HEK293 (cell line): ENCODE measurements at regions not wholly inside any gene's neighbourhood (a gene's known extent, or its start where the extent isn't known, plus 50 kb on each side); places are given as distances from the start of the nearest gene placed in this dataset.

Experiments
- CTCF ChIA-PET: fragments of 350-600 bp; formaldehyde crosslinking; extraction: SDS; loops from one replicate; lab custom pipeline; 2021; ENCODE audit warnings: antibody characterized with exemption; lab: Yijun Ruan, JAX
- POLR2A ChIA-PET: fragments of 300-600 bp; formaldehyde crosslinking; extraction: SDS; loops from one replicate; lab custom pipeline; 2020; ENCODE audit warnings: antibody characterized with exemption, inconsistent platforms; lab: Yijun Ruan, JAX
- H3K27ac ChIP-seq: fragments of 200-500 bp; sonication (Bioruptor generic); 2 replicates; pipeline ENCODE4 v1.5.1; 2014; ENCODE audit warnings: low read depth, low read length, control low read depth, inconsistent platforms; ENCODE audit errors: extremely low read depth
- H3K36me3 ChIP-seq, 2 experiments: fragments of 200-500 bp in 1 of 2; sonication (Bioruptor generic) in 1 of 2; 1 replicate in 1 of 2; 2 replicates in 1 of 2; pipeline ENCODE4 v1.5.1; 2014 to 2017; ENCODE audit warnings: inconsistent platforms in 2 of 2, low read length in 2 of 2; ENCODE audit not compliant: control insufficient read depth in 2 of 2, insufficient read depth in 1 of 2
- H3K4me1 ChIP-seq: fragments of 200-500 bp; sonication (Bioruptor generic); 2 replicates; pipeline ENCODE4 v1.5.1; 2014; ENCODE audit warnings: mild to moderate bottlenecking, low read length, inconsistent platforms; ENCODE audit not compliant: control insufficient read depth, insufficient read depth
- H3K4me3 ChIP-seq: 2 replicates; pipeline ENCODE4 v1.5.1; 2011; ENCODE audit warnings: low read depth, mild to moderate bottlenecking, control low read depth, low read length, moderate library complexity
- H3K9me3 ChIP-seq: fragments of 200-500 bp; sonication (Bioruptor generic); 2 replicates; pipeline ENCODE4 v1.5.1; 2014; ENCODE audit warnings: low read depth, low read length, inconsistent platforms; ENCODE audit not compliant: control insufficient read depth, insufficient read depth
- EGR2 ChIP-seq: fragments of 450-650 bp; formaldehyde crosslinking; IDR thresholded peaks from 2 replicates; pipeline ENCODE4 v1.5.1; 2016; ENCODE audit warnings: low read depth, missing biosample characterization, missing genetic modification characterization
- HOXA7 ChIP-seq: sonication (generic); formaldehyde crosslinking; IDR thresholded peaks from 2 replicates; pipeline ENCODE4 v1.8.1; 2022; ENCODE audit warnings: missing genetic modification reagents, borderline replicate concordance
- KLF10 ChIP-seq: fragments of 450-650 bp; IDR thresholded peaks from 2 replicates; pipeline ENCODE4 v1.5.1; 2018; ENCODE audit warnings: missing biosample characterization, mild to moderate bottlenecking, missing genetic modification characterization
- KLF8 ChIP-seq: fragments of 450-650 bp; formaldehyde crosslinking; IDR thresholded peaks from 2 replicates; pipeline ENCODE4 v1.5.1; 2016; ENCODE audit warnings: missing biosample characterization, missing genetic modification characterization
- KLF9 ChIP-seq: fragments of 450-650 bp; formaldehyde crosslinking; IDR thresholded peaks from 2 replicates; pipeline ENCODE4 v1.5.1; 2016; ENCODE audit warnings: missing biosample characterization, missing genetic modification characterization, low read depth
- SCRT2 ChIP-seq: fragments of 450-650 bp; formaldehyde crosslinking; IDR thresholded peaks from 2 replicates; pipeline ENCODE4 v1.5.1; 2016; ENCODE audit warnings: missing biosample characterization, missing genetic modification characterization
- TRIM28 ChIP-seq: IDR thresholded peaks from 2 replicates; pipeline ENCODE4 v1.6.1; 2011; ENCODE audit warnings: low read length, control low read depth, borderline replicate concordance
- ZBTB8A ChIP-seq: fragments of 450-650 bp; formaldehyde crosslinking; IDR thresholded peaks from 2 replicates; pipeline ENCODE4 v1.5.1; 2016; ENCODE audit warnings: missing biosample characterization, missing genetic modification characterization
- ZFP3 ChIP-seq: fragments of 450-650 bp; formaldehyde crosslinking; IDR thresholded peaks from 2 replicates; pipeline ENCODE4 v1.5.1; 2016; ENCODE audit warnings: low read depth, missing biosample characterization, missing genetic modification characterization
- ZNF121 ChIP-seq: fragments of 450-650 bp; formaldehyde crosslinking; IDR thresholded peaks from 2 replicates; pipeline ENCODE4 v1.5.1; 2016; ENCODE audit warnings: missing biosample characterization, missing genetic modification characterization
- ZNF23 ChIP-seq: fragments of 450-650 bp; formaldehyde crosslinking; IDR thresholded peaks from 2 replicates; pipeline ENCODE4 v1.5.1; 2016; ENCODE audit warnings: missing biosample characterization, missing genetic modification characterization, borderline replicate concordance
- ZNF24 ChIP-seq: fragments of 450-650 bp; formaldehyde crosslinking; IDR thresholded peaks from 2 replicates; pipeline ENCODE4 v1.5.1; 2016; ENCODE audit warnings: missing biosample characterization, missing genetic modification characterization
- ZNF37A ChIP-seq: fragments of 450-650 bp; IDR thresholded peaks from 2 replicates; pipeline ENCODE4 v1.5.1; 2018; ENCODE audit warnings: missing biosample characterization, missing genetic modification characterization
- ZNF514 ChIP-seq: fragments of 450-650 bp; formaldehyde crosslinking; IDR thresholded peaks from 2 replicates; pipeline ENCODE4 v1.5.1; 2016; ENCODE audit warnings: missing biosample characterization, missing genetic modification characterization
- ZNF521 ChIP-seq: fragments of 450-650 bp; formaldehyde crosslinking; IDR thresholded peaks from 2 replicates; pipeline ENCODE4 v1.5.1; 2017; ENCODE audit warnings: missing biosample characterization, mild to moderate bottlenecking, missing genetic modification characterization
- ZNF621 ChIP-seq: fragments of 450-650 bp; formaldehyde crosslinking; IDR thresholded peaks from 2 replicates; pipeline ENCODE4 v1.5.1; 2017; ENCODE audit warnings: missing biosample characterization, missing genetic modification characterization
- ZNF654 ChIP-seq: fragments of 450-650 bp; formaldehyde crosslinking; IDR thresholded peaks from 2 replicates; pipeline ENCODE4 v1.5.1; 2016; ENCODE audit warnings: low read depth, missing biosample characterization, missing genetic modification characterization
- ZSCAN23 ChIP-seq: fragments of 450-650 bp; formaldehyde crosslinking; IDR thresholded peaks from 2 replicates; pipeline ENCODE4 v1.5.1; 2016; ENCODE audit warnings: missing biosample characterization, missing genetic modification characterization
- ZXDB ChIP-seq: fragments of 450-650 bp; formaldehyde crosslinking; IDR thresholded peaks from 2 replicates; pipeline ENCODE4 v1.5.1; 2016; ENCODE audit warnings: missing biosample characterization, missing genetic modification characterization
- TF ChIP-seq, protein P1 (sequence below): fragments of 450-650 bp; formaldehyde crosslinking; IDR thresholded peaks from 2 replicates; pipeline ENCODE4 v1.5.1; 2017; ENCODE audit warnings: missing biosample characterization, missing genetic modification characterization
- TF ChIP-seq, protein P2 (sequence below): fragments of 450-650 bp; formaldehyde crosslinking; conservative IDR thresholded peaks from 2 replicates; pipeline ENCODE4 v1.5.1; 2016; ENCODE audit warnings: low read depth, missing biosample characterization, missing genetic modification characterization
- TF ChIP-seq, protein P3 (sequence below): IDR thresholded peaks from 2 replicates; pipeline ENCODE4 v1.6.1; 2011; ENCODE audit warnings: mild to moderate bottlenecking, low read depth, low read length, borderline replicate concordance
- TF ChIP-seq, protein P4 (sequence below): fragments of 450-650 bp; formaldehyde crosslinking; IDR thresholded peaks from 2 replicates; pipeline ENCODE4 v1.5.1; 2016; ENCODE audit warnings: missing biosample characterization, missing genetic modification characterization

DNA sequence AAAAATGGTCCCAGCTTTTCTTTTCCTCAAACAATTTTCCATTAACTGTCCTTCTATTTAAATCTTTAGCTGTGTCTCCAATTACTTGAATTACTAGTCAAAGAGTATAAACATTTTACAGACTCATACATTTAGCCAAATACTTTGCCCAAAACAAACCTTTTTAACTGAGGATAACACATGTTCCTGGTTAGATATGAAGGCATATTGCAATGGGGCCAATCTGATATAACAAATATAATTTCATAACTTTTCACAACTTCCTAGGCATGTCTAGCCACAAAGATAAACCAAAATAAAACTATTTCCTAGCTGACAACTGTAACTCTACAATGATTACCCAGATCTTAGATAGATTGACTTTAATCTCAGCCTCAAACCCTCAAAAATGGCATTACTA lies 247.5 kb upstream of the ZNF521 start:
- TF ChIP-seq KLF9: no peak
- no peak for TF ChIP-seq KLF8 (tag by site-specific recombination)
- TF ChIP-seq ZNF521 (tag by site-specific recombination): no peak
- TF ChIP-seq ZNF37A (tag by site-specific recombination): no peak
- no peak for TF ChIP-seq SCRT2 (tag by site-specific recombination)
- TF ChIP-seq, protein P1, sequence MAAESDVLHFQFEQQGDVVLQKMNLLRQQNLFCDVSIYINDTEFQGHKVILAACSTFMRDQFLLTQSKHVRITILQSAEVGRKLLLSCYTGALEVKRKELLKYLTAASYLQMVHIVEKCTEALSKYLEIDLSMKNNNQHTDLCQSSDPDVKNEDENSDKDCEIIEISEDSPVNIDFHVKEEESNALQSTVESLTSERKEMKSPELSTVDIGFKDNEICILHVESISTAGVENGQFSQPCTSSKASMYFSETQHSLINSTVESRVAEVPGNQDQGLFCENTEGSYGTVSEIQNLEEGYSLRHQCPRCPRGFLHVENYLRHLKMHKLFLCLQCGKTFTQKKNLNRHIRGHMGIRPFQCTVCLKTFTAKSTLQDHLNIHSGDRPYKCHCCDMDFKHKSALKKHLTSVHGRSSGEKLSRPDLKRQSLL: no peak
- TF ChIP-seq ZNF121 (tag by site-specific recombination): no peak
- no peak for TF ChIP-seq ZXDB (tag by site-specific recombination)
- TF ChIP-seq, protein P2, sequence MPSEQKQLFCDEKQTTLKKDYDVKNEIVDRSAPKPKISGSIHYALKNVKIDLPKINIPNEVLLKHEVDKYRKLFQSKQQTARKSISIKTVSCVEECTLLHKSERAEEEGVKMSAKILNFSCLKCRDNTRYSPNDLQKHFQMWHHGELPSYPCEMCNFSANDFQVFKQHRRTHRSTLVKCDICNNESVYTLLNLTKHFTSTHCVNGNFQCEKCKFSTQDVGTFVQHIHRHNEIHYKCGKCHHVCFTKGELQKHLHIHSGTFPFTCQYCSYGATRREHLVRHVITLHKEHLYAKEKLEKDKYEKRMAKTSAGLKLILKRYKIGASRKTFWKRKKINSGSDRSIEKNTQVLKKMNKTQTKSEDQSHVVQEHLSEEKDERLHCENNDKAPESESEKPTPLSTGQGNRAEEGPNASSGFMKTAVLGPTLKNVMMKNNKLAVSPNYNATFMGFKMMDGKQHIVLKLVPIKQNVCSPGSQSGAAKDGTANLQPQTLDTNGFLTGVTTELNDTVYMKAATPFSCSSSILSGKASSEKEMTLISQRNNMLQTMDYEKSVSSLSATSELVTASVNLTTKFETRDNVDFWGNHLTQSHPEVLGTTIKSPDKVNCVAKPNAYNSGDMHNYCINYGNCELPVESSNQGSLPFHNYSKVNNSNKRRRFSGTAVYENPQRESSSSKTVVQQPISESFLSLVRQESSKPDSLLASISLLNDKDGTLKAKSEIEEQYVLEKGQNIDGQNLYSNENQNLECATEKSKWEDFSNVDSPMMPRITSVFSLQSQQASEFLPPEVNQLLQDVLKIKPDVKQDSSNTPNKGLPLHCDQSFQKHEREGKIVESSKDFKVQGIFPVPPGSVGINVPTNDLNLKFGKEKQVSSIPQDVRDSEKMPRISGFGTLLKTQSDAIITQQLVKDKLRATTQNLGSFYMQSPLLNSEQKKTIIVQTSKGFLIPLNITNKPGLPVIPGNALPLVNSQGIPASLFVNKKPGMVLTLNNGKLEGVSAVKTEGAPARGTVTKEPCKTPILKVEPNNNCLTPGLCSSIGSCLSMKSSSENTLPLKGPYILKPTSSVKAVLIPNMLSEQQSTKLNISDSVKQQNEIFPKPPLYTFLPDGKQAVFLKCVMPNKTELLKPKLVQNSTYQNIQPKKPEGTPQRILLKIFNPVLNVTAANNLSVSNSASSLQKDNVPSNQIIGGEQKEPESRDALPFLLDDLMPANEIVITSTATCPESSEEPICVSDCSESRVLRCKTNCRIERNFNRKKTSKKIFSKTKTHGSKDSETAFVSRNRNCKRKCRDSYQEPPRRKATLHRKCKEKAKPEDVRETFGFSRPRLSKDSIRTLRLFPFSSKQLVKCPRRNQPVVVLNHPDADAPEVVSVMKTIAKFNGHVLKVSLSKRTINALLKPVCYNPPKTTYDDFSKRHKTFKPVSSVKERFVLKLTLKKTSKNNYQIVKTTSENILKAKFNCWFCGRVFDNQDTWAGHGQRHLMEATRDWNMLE: no peak
- TF ChIP-seq ZSCAN23 (tag by site-specific recombination): no peak
- no peak for TF ChIP-seq KLF10 (tag by site-specific recombination)
- TF ChIP-seq ZBTB8A (tag by site-specific recombination): no peak
- TF ChIP-seq ZFP3 (tag by site-specific recombination): no peak
- TF ChIP-seq ZNF514 (tag by site-specific recombination): no peak
- TF ChIP-seq, protein P3, sequence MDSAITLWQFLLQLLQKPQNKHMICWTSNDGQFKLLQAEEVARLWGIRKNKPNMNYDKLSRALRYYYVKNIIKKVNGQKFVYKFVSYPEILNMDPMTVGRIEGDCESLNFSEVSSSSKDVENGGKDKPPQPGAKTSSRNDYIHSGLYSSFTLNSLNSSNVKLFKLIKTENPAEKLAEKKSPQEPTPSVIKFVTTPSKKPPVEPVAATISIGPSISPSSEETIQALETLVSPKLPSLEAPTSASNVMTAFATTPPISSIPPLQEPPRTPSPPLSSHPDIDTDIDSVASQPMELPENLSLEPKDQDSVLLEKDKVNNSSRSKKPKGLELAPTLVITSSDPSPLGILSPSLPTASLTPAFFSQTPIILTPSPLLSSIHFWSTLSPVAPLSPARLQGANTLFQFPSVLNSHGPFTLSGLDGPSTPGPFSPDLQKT: no peak
- no peaks in the 10 kb centered on the region for H3K4me1 ChIP-seq
- no peak overlapping the region for H3K4me3 ChIP-seq
- H3K9me3 ChIP-seq: no peaks in the 10 kb centered on the region
- H3K36me3 ChIP-seq: no peaks in the 10 kb centered on the region
- POLR2A ChIA-PET: no interaction called here
- CTCF ChIA-PET: interaction anchor here (0.6 kb wide), 1 partner anchor 936 kb away, joined by 3 read pairs; no protein-coding TSS in a partner anchor
- H3K27ac ChIP-seq: no peak overlapping the region

DNA sequence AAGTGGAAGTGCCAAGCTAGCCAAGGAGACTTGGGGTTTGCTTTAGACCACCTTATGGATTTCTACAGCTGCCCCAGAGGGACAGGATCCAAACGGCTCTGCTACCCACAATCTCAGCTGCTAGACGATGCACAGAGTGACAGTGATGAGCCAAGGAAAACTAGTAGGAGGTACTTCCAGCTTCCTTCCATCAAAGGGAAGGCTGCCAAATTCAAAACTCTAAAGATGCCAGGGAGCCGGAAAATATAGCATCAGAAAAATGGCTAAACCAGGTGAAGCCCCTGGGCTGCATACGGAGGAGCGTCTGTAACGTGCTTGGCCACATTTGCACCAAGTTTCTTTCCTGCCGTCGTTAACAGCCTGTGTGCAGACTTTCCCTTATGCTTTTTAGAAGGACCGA lies 245.5 kb upstream of the ZNF521 start:
- Histone ChIP-seq H3K36me3 (no peaks in the 10 kb centered on the region), H3K4me1 (no peaks in the 10 kb centered on the region), H3K9me3 (no peaks in the 10 kb centered on the region), H3K27ac (no peak overlapping the region), H3K4me3 (no peak overlapping the region)
- CTCF ChIA-PET: no interaction called here
- POLR2A ChIA-PET: no interaction called here
- no peak for TF ChIP-seq EGR2 (tag by site-specific recombination)
- no peak for TF ChIP-seq TRIM28
- TF ChIP-seq ZNF654 (tag by site-specific recombination): no peak
- TF ChIP-seq, protein P4, sequence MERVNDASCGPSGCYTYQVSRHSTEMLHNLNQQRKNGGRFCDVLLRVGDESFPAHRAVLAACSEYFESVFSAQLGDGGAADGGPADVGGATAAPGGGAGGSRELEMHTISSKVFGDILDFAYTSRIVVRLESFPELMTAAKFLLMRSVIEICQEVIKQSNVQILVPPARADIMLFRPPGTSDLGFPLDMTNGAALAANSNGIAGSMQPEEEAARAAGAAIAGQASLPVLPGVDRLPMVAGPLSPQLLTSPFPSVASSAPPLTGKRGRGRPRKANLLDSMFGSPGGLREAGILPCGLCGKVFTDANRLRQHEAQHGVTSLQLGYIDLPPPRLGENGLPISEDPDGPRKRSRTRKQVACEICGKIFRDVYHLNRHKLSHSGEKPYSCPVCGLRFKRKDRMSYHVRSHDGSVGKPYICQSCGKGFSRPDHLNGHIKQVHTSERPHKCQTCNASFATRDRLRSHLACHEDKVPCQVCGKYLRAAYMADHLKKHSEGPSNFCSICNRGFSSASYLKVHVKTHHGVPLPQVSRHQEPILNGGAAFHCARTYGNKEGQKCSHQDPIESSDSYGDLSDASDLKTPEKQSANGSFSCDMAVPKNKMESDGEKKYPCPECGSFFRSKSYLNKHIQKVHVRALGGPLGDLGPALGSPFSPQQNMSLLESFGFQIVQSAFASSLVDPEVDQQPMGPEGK (tag by site-specific recombination): no peak
- TF ChIP-seq ZNF23 (tag by site-specific recombination): no peak
- TF ChIP-seq, protein P1: no peak
- no peak for TF ChIP-seq KLF10 (tag by site-specific recombination)
- TF ChIP-seq ZNF621 (tag by site-specific recombination): no peak
- TF ChIP-seq, protein P3: no peak
- no peak for TF ChIP-seq ZNF24 (tag by site-specific recombination)
- TF ChIP-seq HOXA7 (CRISPR knock-in tag): no peak
